Liver (tissue), 8 donors: ENCODE measurements at regions not wholly inside any gene's neighbourhood (a gene's known extent, or its start where the extent isn't known, plus 50 kb on each side); places are given as distances from the start of the nearest gene placed in this dataset.

Experiments used
- DNase-seq: peaks from one replicate; pipeline ENCODE4 v3.0.0-alpha.2; 2017; ENCODE audit warnings: low spot score
- H3K27ac ChIP-seq, 2 donors: one replicate each; pipeline ENCODE4 v1.7.0; 2013; ENCODE audit warnings: inconsistent platforms in 2 of 2, low read length in 2 of 2, control low read depth in 1 of 2, low read depth in 1 of 2, mild to moderate bottlenecking in 1 of 2
- H3K27me3 ChIP-seq, 4 donors: one replicate each; pipeline versions ENCODE4 v1.6.1 to v1.7.0; 2013; ENCODE audit warnings: low read length in 3 of 4, inconsistent platforms in 1 of 4, mild to moderate bottlenecking in 1 of 4, moderate library complexity in 1 of 4; ENCODE audit not compliant: control insufficient read depth in 4 of 4, insufficient read depth in 4 of 4
- H3K36me3 ChIP-seq, 4 donors: one replicate each; pipeline versions ENCODE4 v1.6.1 to v1.7.0; 2013; ENCODE audit warnings: low read length in 3 of 4, mild to moderate bottlenecking in 3 of 4, low read depth in 1 of 4, moderate library complexity in 1 of 4; ENCODE audit not compliant: control insufficient read depth in 4 of 4, insufficient read depth in 3 of 4
- H3K4me1 ChIP-seq, 4 donors: one replicate each; pipeline versions ENCODE4 v1.6.1 to v1.7.0; 2013; ENCODE audit warnings: low read length in 3 of 4, mild to moderate bottlenecking in 3 of 4, moderate library complexity in 1 of 4; ENCODE audit not compliant: control insufficient read depth in 4 of 4, insufficient read depth in 4 of 4
- H3K4me3 ChIP-seq, 3 donors: one replicate each; pipeline versions ENCODE4 v1.6.1 to v1.7.0; 2013; ENCODE audit warnings: low read length in 3 of 3, control low read depth in 1 of 3, low read depth in 1 of 3, mild to moderate bottlenecking in 1 of 3
- H3K9ac ChIP-seq, 2 donors: one replicate each; pipeline ENCODE4 v1.7.0; 2013; ENCODE audit warnings: low read length in 2 of 2, mild to moderate bottlenecking in 2 of 2, moderate library complexity in 2 of 2, control low read depth in 1 of 2, low read depth in 1 of 2
- H3K9me3 ChIP-seq, 4 donors: one replicate each; pipeline versions ENCODE4 v1.6.1 to v1.7.0; 2013; ENCODE audit warnings: low read length in 3 of 4; ENCODE audit not compliant: control insufficient read depth in 4 of 4
- ATF3 ChIP-seq: IDR thresholded peaks from 2 replicates; pipeline ENCODE4 v1.6.1; 2016; ENCODE audit warnings: antibody characterized with exemption
- EGR1 ChIP-seq, 2 donors: IDR thresholded peaks; 2 replicates each; pipeline ENCODE4 v1.6.1; 2016 to 2018; ENCODE audit warnings: antibody characterized with exemption in 2 of 2, low read depth in 2 of 2
- HNF4A ChIP-seq, 2 donors: conservative IDR thresholded peaks; 2 replicates each; pipeline ENCODE4 v1.6.1; 2016; ENCODE audit warnings: antibody characterized with exemption in 2 of 2, mild to moderate bottlenecking in 2 of 2
- HNF4G ChIP-seq: IDR thresholded peaks from 2 replicates; pipeline ENCODE4 v1.6.1; 2016; ENCODE audit warnings: antibody characterized with exemption
- JUND ChIP-seq, 2 donors: IDR thresholded peaks; 2 replicates each; pipeline ENCODE4 v1.6.1; 2016; ENCODE audit warnings: antibody characterized with exemption in 2 of 2
- NR2F2 ChIP-seq: IDR thresholded peaks from 2 replicates; pipeline ENCODE4 v1.6.1; 2016; ENCODE audit warnings: antibody characterized with exemption
- RAD21 ChIP-seq, 2 donors: IDR thresholded peaks; 2 replicates each; pipeline ENCODE4 v1.6.1; 2016; ENCODE audit warnings: antibody characterized with exemption in 2 of 2, mild to moderate bottlenecking in 2 of 2
- RXRA ChIP-seq, 2 donors: IDR thresholded peaks; 2 replicates each; pipeline ENCODE4 v1.6.1; 2017 to 2018; ENCODE audit warnings: antibody characterized with exemption in 2 of 2, mild to moderate bottlenecking in 1 of 2
- YY1 ChIP-seq: IDR thresholded peaks from 2 replicates; pipeline ENCODE4 v1.6.1; 2016; ENCODE audit warnings: antibody characterized with exemption, mild to moderate bottlenecking
- ZBTB33 ChIP-seq: IDR thresholded peaks from 2 replicates; pipeline ENCODE4 v1.6.1; 2016; ENCODE audit warnings: antibody characterized with exemption
- WGBS: extraction: QIAGEN DNeasy Blood & Tissue Kit; methylation state at CpG from one replicate; pipeline ENCODE4 v1.1.7; 2013; 5-methylcytosine and 5-hydroxymethylcytosine counted together
- TF ChIP-seq, protein P1 (sequence below): fragments of 150-350 bp; IDR thresholded peaks from 2 replicates; pipeline ENCODE4 v1.5.1; 2017; ENCODE audit warnings: improper control_type of control experiment, low read depth, low read length; ENCODE audit not compliant: missing input control
- donor health status: healthy.
- donor health status: healthy.
- donor health status: healthy.
- donor health status: healthy.
- donor health status: healthy.

- Histone ChIP-seq H3K4me3 (no peak overlapping the region), H3K27me3 (peaks cover 0 to 2% (median 0%) of the 10 kb centered on the region in 4 donors), H3K27ac (no peak overlapping the region), H3K9me3 (no peaks in the 10 kb centered on the region), H3K4me1 (peaks cover 0 to 3% (median 0%) of the 10 kb centered on the region in 4 donors), H3K9ac (no peak overlapping the region), H3K36me3 (no peaks in the 10 kb centered on the region)
- no peak for DNase-seq
- WGBS: 90% methylated on average over 1 of the region's 1 CpG
- TF ChIP-seq HNF4A (conservative IDR thresholded peaks at IDR 0.05) (peak; percentile 62 to 87), RXRA (IDR thresholded peaks at IDR 0.05) (peak in 1 of 2 donors; percentile 18)
- TF ChIP-seq, protein P1, sequence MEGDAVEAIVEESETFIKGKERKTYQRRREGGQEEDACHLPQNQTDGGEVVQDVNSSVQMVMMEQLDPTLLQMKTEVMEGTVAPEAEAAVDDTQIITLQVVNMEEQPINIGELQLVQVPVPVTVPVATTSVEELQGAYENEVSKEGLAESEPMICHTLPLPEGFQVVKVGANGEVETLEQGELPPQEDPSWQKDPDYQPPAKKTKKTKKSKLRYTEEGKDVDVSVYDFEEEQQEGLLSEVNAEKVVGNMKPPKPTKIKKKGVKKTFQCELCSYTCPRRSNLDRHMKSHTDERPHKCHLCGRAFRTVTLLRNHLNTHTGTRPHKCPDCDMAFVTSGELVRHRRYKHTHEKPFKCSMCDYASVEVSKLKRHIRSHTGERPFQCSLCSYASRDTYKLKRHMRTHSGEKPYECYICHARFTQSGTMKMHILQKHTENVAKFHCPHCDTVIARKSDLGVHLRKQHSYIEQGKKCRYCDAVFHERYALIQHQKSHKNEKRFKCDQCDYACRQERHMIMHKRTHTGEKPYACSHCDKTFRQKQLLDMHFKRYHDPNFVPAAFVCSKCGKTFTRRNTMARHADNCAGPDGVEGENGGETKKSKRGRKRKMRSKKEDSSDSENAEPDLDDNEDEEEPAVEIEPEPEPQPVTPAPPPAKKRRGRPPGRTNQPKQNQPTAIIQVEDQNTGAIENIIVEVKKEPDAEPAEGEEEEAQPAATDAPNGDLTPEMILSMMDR: no peak
These were observed 279.1 kb upstream of the FMN2 start for GRCh38 chr1:239812580-239812979.

GRCh38 chr1:239814306-239814881, 277.3 kb upstream of the FMN2 start:
- H3K4me3 ChIP-seq: no peak overlapping the region
- H3K36me3 ChIP-seq: no peaks in the 10 kb centered on the region
- H3K4me1 ChIP-seq: peaks cover 0 to 3% (median 0%) of the 10 kb centered on the region in 4 donors
- 45% methylated on average over 8 of the region's 8 CpGs for WGBS
- H3K9me3 ChIP-seq: no peaks in the 10 kb centered on the region
- peaks cover 0 to 2% (median 0%) of the 10 kb centered on the region in 4 donors for H3K27me3 ChIP-seq
- no peak overlapping the region for H3K27ac ChIP-seq
- TF ChIP-seq ZBTB33 (no peak), RAD21 (IDR thresholded peaks at IDR 0.05) (no peak), NR2F2 (no peak), ATF3 (no peak), RXRA (IDR thresholded peaks at IDR 0.05) (no peak), HNF4G (no peak), YY1 (no peak), EGR1 (IDR thresholded peaks at IDR 0.05; ENCODE audit: low read depth in 2 of 2) (no peak), JUND (IDR thresholded peaks at IDR 0.05) (no peak)
- TF ChIP-seq, protein P1: no peak
- no peak overlapping the region for H3K9ac ChIP-seq
- DNase-seq: no peak
